H1 (cell line): ENCODE measurements at regions not wholly inside any gene's neighbourhood (a gene's known extent, or its start where the extent isn't known, plus 50 kb on each side); places are given as distances from the start of the nearest gene placed in this dataset.

Source experiments
- CTCF ChIA-PET: fragments of 300-600 bp; sonication (Branson Sonifier 250); formaldehyde crosslinking; loops from one replicate; lab custom pipeline; 2021; ENCODE audit not compliant: partially characterized antibody; lab: Charles Lee
- POLR2A ChIA-PET: fragments of 300-600 bp; sonication (Branson Sonifier 250); formaldehyde crosslinking; loops from one replicate; lab custom pipeline; 2021; ENCODE audit warnings: inconsistent platforms; ENCODE audit not compliant: partially characterized antibody; lab: Charles Lee
- DNase-seq, 2 experiments: peaks; one replicate each; pipeline versions ENCODE4 v3.0.0 to v3.0.0-alpha.2; 2010 to 2022; ENCODE audit warnings: low spot score in 2 of 2, low read depth in 1 of 2, mixed read lengths in 1 of 2
- FAIRE-seq: peaks from 2 replicates; lab custom pipeline; 2011; peaks lifted over from hg19 to GRCh38; lab: Jason Lieb, UNC
- H2AFZ ChIP-seq: 2 replicates; pipeline ENCODE4 v1.8.1; 2012; ENCODE audit warnings: low read length, inconsistent platforms
- H2AK5ac ChIP-seq: 2 replicates; pipeline ENCODE4 v1.6.1; 2013; ENCODE audit warnings: low read depth, low read length
- H2BK120ac ChIP-seq: replicated peaks from 2 replicates; pipeline ENCODE3; 2013; ENCODE audit warnings: low read depth, low read length, inconsistent platforms
- H2BK12ac ChIP-seq: 2 replicates; pipeline ENCODE4 v1.6.1; 2013; ENCODE audit warnings: low read depth, low read length
- H2BK15ac ChIP-seq: 2 replicates; pipeline ENCODE4 v1.6.1; 2013; ENCODE audit warnings: low read length
- H2BK20ac ChIP-seq: 2 replicates; pipeline ENCODE4 v1.6.1; 2013; ENCODE audit warnings: low read length
- H2BK5ac ChIP-seq: 2 replicates; pipeline ENCODE4 v1.6.1; 2013; ENCODE audit warnings: low read depth, low read length
- H3K14ac ChIP-seq: 2 replicates; pipeline ENCODE4 v1.6.1; 2013; ENCODE audit warnings: inconsistent platforms; ENCODE audit not compliant: insufficient read length
- H3K18ac ChIP-seq: 2 replicates; pipeline ENCODE4 v1.6.1; 2013; ENCODE audit warnings: low read length; ENCODE audit errors: extremely low read depth
- H3K23ac ChIP-seq: 2 replicates; pipeline ENCODE4 v1.6.1; 2013; ENCODE audit warnings: inconsistent platforms; ENCODE audit not compliant: insufficient read length
- H3K23me2 ChIP-seq: 2 replicates; pipeline ENCODE4 v1.6.1; 2013; ENCODE audit warnings: low read depth, low read length
- H3K27ac ChIP-seq: 2 replicates; pipeline ENCODE4 v1.6.1; 2011; ENCODE audit warnings: low read depth, low read length, inconsistent platforms
- H3K27me3 ChIP-seq, 4 experiments: replicated peaks in 1 of 4; 1 replicate in 1 of 4; 2 replicates in 3 of 4; pipeline versions ENCODE4 v1.6.1 to v1.8.1; 2011 to 2013; ENCODE audit warnings: low read length in 3 of 4, mild to moderate bottlenecking in 3 of 4, inconsistent platforms in 2 of 4, mixed read lengths in 2 of 4, moderate library complexity in 1 of 4; ENCODE audit not compliant: control insufficient read depth in 3 of 4, insufficient read depth in 3 of 4; ENCODE audit errors: extremely low read depth in 1 of 4
- H3K36me3 ChIP-seq, 4 experiments: 2 replicates each; pipeline versions ENCODE4 v1.6.1 to v1.8.1; 2011 to 2013; ENCODE audit warnings: mild to moderate bottlenecking in 4 of 4, low read length in 3 of 4, moderate library complexity in 2 of 4, control low read depth in 1 of 4, inconsistent platforms in 1 of 4; ENCODE audit not compliant: insufficient read depth in 4 of 4, control insufficient read depth in 2 of 4
- H3K4ac ChIP-seq: replicated peaks from 2 replicates; pipeline ENCODE3; 2013; ENCODE audit warnings: low read length, low read depth, mixed read lengths, inconsistent platforms; ENCODE audit not compliant: insufficient read length
- H3K4me1 ChIP-seq, 4 experiments: replicated peaks in 1 of 4; 1 replicate in 1 of 4; 2 replicates in 3 of 4; pipeline versions ENCODE4 v1.6.1 to v1.8.1; 2011 to 2013; ENCODE audit warnings: low read length in 3 of 4, inconsistent platforms in 2 of 4, mixed read lengths in 1 of 4; ENCODE audit not compliant: insufficient read depth in 4 of 4, control insufficient read depth in 3 of 4
- H3K4me2 ChIP-seq, 2 experiments: 2 replicates each; pipeline versions ENCODE4 v1.6.1 to v1.8.1; 2011 to 2013; ENCODE audit warnings: low read depth in 2 of 2, low read length in 2 of 2, control low read depth in 1 of 2, inconsistent platforms in 1 of 2, mild to moderate bottlenecking in 1 of 2; ENCODE audit not compliant: insufficient read depth in 1 of 2
- H3K4me3 ChIP-seq, 4 experiments: fragments of 200-600, 300-600 bp in 1 of 4; sonication (generic), shearing (Covaris generic), sonication (Bioruptor Twin) in 1 of 4; 2 replicates each; pipeline versions ENCODE4 v1.5.1 to v1.8.1; 2011 to 2016; ENCODE audit warnings: low read length in 4 of 4, low read depth in 3 of 4, control low read depth in 2 of 4, inconsistent platforms in 2 of 4, mild to moderate bottlenecking in 2 of 4, mixed read lengths in 1 of 4, moderate library complexity in 1 of 4; ENCODE audit not compliant: insufficient read depth in 2 of 4; ENCODE audit errors: extremely low read depth in 1 of 4
- H3K56ac ChIP-seq: replicated peaks from 2 replicates; pipeline ENCODE3; 2013; ENCODE audit warnings: low read depth, mild to moderate bottlenecking, mixed read lengths, low read length, inconsistent platforms; ENCODE audit not compliant: insufficient read length
- H3K79me1 ChIP-seq: 2 replicates; pipeline ENCODE4 v1.6.1; 2013; ENCODE audit warnings: low read depth, low read length, control low read depth
- H3K79me2 ChIP-seq, 2 experiments: 2 replicates each; pipeline versions ENCODE4 v1.6.1 to v1.8.1; 2012 to 2013; ENCODE audit warnings: low read length in 2 of 2, mild to moderate bottlenecking in 2 of 2, inconsistent platforms in 1 of 2; ENCODE audit not compliant: insufficient read depth in 2 of 2, control insufficient read depth in 1 of 2
- H3K9ac ChIP-seq, 4 experiments: replicated peaks in 1 of 4; 1 replicate in 1 of 4; 2 replicates in 3 of 4; pipeline versions ENCODE4 v1.6.1 to v1.8.1; 2011 to 2013; ENCODE audit warnings: low read depth in 3 of 4, low read length in 3 of 4, control low read depth in 2 of 4, mild to moderate bottlenecking in 2 of 4, moderate library complexity in 2 of 4, inconsistent platforms in 1 of 4; ENCODE audit errors: extremely low read depth in 1 of 4
- H3K9me3 ChIP-seq, 2 experiments: 2 replicates each; pipeline versions ENCODE4 v1.6.1 to v1.8.1; 2012 to 2013; ENCODE audit warnings: mild to moderate bottlenecking in 2 of 2, moderate library complexity in 2 of 2, control low read depth in 1 of 2, inconsistent platforms in 1 of 2, low read depth in 1 of 2, low read length in 1 of 2, mixed read lengths in 1 of 2; ENCODE audit not compliant: insufficient read depth in 2 of 2
- H4K20me1 ChIP-seq, 2 experiments: replicated peaks in 1 of 2; 2 replicates each; pipeline versions ENCODE3 to v1.8.1; 2011 to 2013; ENCODE audit warnings: inconsistent platforms in 2 of 2, low read length in 2 of 2, mild to moderate bottlenecking in 1 of 2; ENCODE audit not compliant: insufficient read depth in 2 of 2, control insufficient read depth in 1 of 2
- H4K5ac ChIP-seq: 2 replicates; pipeline ENCODE4 v1.6.1; 2013; ENCODE audit warnings: low read length, low read depth, mixed read lengths, inconsistent platforms; ENCODE audit not compliant: insufficient read length
- H4K8ac ChIP-seq: 2 replicates; pipeline ENCODE4 v1.8.0; 2013; ENCODE audit warnings: mild to moderate bottlenecking, moderate library complexity, low read length, inconsistent platforms; ENCODE audit not compliant: insufficient read depth; ENCODE audit errors: extremely low read depth
- H4K91ac ChIP-seq: replicated peaks from 2 replicates; pipeline ENCODE3; 2013; ENCODE audit warnings: low read length, mixed read lengths, inconsistent platforms; ENCODE audit not compliant: insufficient read length
- CTCF ChIP-seq, 3 experiments: IDR thresholded peaks; 1 replicate in 2 of 3; 2 replicates in 1 of 3; pipeline versions ENCODE4 v1.5.1 to v1.6.1; 2011; ENCODE audit warnings: low read length in 3 of 3, mild to moderate bottlenecking in 3 of 3, inconsistent platforms in 2 of 3, low read depth in 1 of 3, moderate library complexity in 1 of 3; ENCODE audit not compliant: insufficient read depth in 1 of 3; ENCODE audit errors: control extremely low read depth in 1 of 3
- EGR1 ChIP-seq: IDR thresholded peaks from 2 replicates; pipeline ENCODE4 v1.6.1; 2011; ENCODE audit warnings: low read depth, low read length, borderline replicate concordance
- RAD21 ChIP-seq, 2 experiments: IDR thresholded peaks in 1 of 2; conservative IDR thresholded peaks in 1 of 2; 2 replicates each; pipeline ENCODE4 v1.6.1; 2011; ENCODE audit warnings: low read depth in 2 of 2, low read length in 2 of 2, improper control_type of control experiment in 1 of 2, inconsistent platforms in 1 of 2, mild to moderate bottlenecking in 1 of 2, moderate library complexity in 1 of 2
- WGBS, 2 experiments: shearing (Covaris generic) in 1 of 2; methylation state at CpG; one replicate each; pipeline versions ENCODE4 v1.1.6 to v1.1.7; 2013 to 2015; ENCODE audit warnings: low lambda C conversion rate in 2 of 2, mixed read lengths in 2 of 2, inconsistent platforms in 1 of 2, low coverage in 1 of 2, missing lambda C conversion rate in 1 of 2; ENCODE audit not compliant: insufficient replicate concordance in 2 of 2, insufficient coverage in 1 of 2, insufficient read length in 1 of 2; ENCODE audit errors: extremely low coverage in 1 of 2, missing lambda C conversion rate in 1 of 2; 5-methylcytosine and 5-hydroxymethylcytosine counted together

- Histone ChIP-seq H3K4ac (no peak overlapping the region), H3K23me2 (no peaks in the 10 kb centered on the region), H2BK12ac (no peak overlapping the region), H3K4me3 (no peak overlapping the region), H2BK20ac (no peak overlapping the region), H3K23ac (no peak overlapping the region), H3K4me1 (peaks cover 0 to 4% (median 1%) of the 10 kb centered on the region in 4 experiments; a peak in 2 of 7 replicates), H2AK5ac (no peak overlapping the region), H3K56ac (no peak overlapping the region), H4K8ac (no peak overlapping the region), H3K18ac (no peak overlapping the region), H4K91ac (no peak overlapping the region), H3K9me3 (no peaks in the 10 kb centered on the region), H2AFZ (0 out of 2 replicates have a peak overlapping the region, but pooled peaks have one; percentile 54), H2BK5ac (no peak overlapping the region), H3K79me2 (no peaks in the 10 kb centered on the region), H4K5ac (no peak overlapping the region), H3K14ac (no peak overlapping the region), H4K20me1 (no peaks in the 10 kb centered on the region), H2BK15ac (no peak overlapping the region), H3K9ac (no peak overlapping the region), H3K4me2 (no peak overlapping the region), H3K36me3 (no peaks in the 10 kb centered on the region), H3K27ac (no peak overlapping the region), H3K79me1 (no peaks in the 10 kb centered on the region; the same call in 1 of the 2 replicates), H3K27me3 (no peaks in the 10 kb centered on the region), H2BK120ac (no peak overlapping the region)
- FAIRE-seq: peak; percentile 98
- 74% methylated on average over 7 of the region's 7 CpGs; no CpG with 5 or more reads in 1 of the 2 experiments for WGBS, 2 experiments
- DNase-seq: no peak
- TF ChIP-seq RAD21 (IDR thresholded peaks at IDR 0.05 in 1 of 2, conservative IDR thresholded peaks at IDR 0.05 in 1 of 2; ENCODE audit: low read depth in 2 of 2, low read length in 2 of 2) (peak; percentile 77 to 89), EGR1 (no peak), CTCF (IDR thresholded peaks at IDR 0.05; ENCODE audit: control extremely low read depth in 1 of 3, insufficient read depth in 1 of 3, low read depth in 1 of 3, low read length in 3 of 3) (peak; percentile 48 to 98 (median 79))
- POLR2A ChIA-PET: no interaction called here
- CTCF ChIA-PET: interaction anchor here (0.6 to 5.6 kb wide), 37 partner anchors 9 to 596 kb away, joined by 3 to 32 read pairs (median 4); no protein-coding TSS in a partner anchor
These were observed 113.5 kb upstream of the VASH1 start for GRCh38 chr14:76647697-76648298.
